ENCODE measurements at regions not wholly inside any gene's neighbourhood (a gene's known extent, or its start where the extent isn't known, plus 50 kb on each side); places are given as distances from the start of the nearest gene placed in this dataset.

GRCh38 chr4:123893011-123893981 lies 496.7 kb downstream of the SPRY1 start:
- TF ChIP-seq CTCF (IDR thresholded peaks at IDR 0.05) (no peak), EZH2 (IDR thresholded peaks at IDR 0.05; ENCODE audit: borderline replicate concordance, insufficient read depth, low read depth, low read length, poor library complexity, severe bottlenecking) (no peak)

Data from B cell (primary cell).